Stimulated activated CD8-positive, alpha-beta memory T cell treated with anti-CD3 and anti-CD28 coated beads, Interleukin-4, amount 100 ng/mL, for 1 hour (primary cell): ENCODE measurements at regions not wholly inside any gene's neighbourhood (a gene's known extent, or its start where the extent isn't known, plus 50 kb on each side); places are given as distances from the start of the nearest gene placed in this dataset.
"Not testable (repeated sequence)": the region's sequence is repeated elsewhere in the genome, so short reads cannot be mapped to it uniquely, and the experiment has no call there.

Source experiments
- DNase-seq, 2 donors: peaks; one replicate each; pipeline ENCODE4 v3.0.0-alpha.2; 2020; ENCODE audit warnings: low read depth in 2 of 2, low spot score in 1 of 2

GRCh38 chr17:77634710-77635109, 323.8 kb upstream of the TNRC6C start:
- DNase-seq: no peak

DNA sequence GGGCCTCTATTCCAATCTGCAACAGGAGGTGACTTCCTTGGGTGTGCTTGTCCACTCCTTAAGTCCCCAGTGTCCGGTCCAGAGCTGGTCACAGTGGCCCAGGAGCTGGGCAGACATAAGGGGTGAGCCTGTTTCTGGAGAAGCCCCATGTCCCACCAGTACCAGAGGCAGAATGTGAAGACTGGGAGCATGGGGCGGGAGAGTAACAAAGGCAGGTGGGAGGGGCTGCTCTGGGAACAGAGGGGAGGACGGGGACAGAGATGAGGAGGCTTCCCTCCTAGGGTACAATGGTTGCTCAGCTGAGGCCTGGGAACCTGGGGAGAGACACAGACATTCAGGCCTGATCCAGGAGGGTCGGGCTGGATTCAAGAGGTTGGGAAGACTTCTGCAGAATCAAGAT, 323.3 kb upstream of the TNRC6C start:
- no peak for DNase-seq

DNA sequence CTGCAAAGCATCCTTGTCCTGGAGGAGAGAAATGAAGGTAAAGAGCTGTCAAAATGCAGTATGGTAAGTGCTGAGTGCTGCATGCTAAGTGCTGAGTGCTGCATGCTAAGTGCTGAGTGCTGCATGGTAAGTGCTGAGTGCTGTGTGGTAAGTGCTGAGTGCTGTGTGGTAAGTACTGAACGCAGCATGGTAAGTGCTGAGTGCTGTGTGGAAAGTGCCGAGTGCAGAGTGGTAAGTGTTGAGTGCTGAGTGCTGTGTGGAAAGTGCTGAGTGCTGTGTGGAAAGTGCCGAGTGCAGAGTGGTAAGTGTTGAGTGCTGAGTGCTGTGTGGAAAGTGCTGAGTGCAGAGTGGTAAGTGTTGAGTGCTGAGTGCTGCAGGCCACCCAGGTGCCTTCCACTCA, 322.7 kb upstream of the TNRC6C start:
- not testable (repeated sequence) for DNase-seq

GRCh38 chr17:77636835-77637817, 321.4 kb upstream of the TNRC6C start:
- no peak for DNase-seq

- no peak for DNase-seq
Measured at GRCh38 chr17:77637818-77638575, 320.5 kb upstream of the TNRC6C start.

DNA sequence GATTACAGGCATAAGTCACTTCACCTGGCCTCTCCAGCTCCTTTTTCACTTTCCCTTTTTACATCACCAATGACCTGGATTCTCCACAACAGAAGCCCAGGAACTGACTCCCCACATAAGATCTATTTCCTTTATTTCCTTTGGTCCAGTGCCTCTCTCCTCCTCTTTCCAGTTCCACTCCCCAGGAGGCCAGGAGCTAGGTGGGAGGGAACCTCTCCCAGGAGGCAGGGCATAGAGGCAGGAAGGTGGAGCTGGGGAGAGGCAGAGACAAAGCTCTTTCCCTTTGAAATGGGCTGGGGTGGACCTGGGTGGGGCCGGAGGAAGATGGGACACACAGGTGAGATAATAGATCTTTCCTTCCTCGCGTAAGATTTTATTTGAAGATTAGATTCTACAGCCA, 318.3 kb upstream of the TNRC6C start:
- DNase-seq: no peak

GRCh38 chr17:77640916-77641605, 317.4 kb upstream of the TNRC6C start:
- DNase-seq: no peak

DNA sequence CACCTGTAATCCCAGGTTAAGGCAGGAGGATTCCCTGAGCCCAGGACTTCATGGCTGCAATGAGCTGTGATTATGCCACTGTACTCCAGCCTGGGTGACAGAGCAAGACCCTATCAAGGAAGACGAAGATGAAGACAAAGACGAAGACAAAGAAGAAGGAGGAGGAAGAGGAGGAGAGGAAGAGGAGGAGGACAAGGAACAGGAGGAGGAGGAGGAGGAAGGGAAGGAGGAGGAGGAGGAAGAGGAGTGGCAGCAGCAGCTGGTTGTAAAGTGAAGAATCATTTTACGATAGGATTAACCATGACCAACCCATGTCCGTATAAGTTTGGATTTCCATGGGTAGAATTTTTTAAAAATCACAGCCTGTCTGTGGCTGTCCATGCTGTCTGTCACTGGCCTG, 316.8 kb upstream of the TNRC6C start:
- no peak for DNase-seq

- no peak for DNase-seq
Measured at GRCh38 chr17:77644181-77645071, 314.1 kb upstream of the TNRC6C start.

- peak; percentile 25 to 39 for DNase-seq
Measured at GRCh38 chr17:77645072-77646045, 313.1 kb upstream of the TNRC6C start.

DNA sequence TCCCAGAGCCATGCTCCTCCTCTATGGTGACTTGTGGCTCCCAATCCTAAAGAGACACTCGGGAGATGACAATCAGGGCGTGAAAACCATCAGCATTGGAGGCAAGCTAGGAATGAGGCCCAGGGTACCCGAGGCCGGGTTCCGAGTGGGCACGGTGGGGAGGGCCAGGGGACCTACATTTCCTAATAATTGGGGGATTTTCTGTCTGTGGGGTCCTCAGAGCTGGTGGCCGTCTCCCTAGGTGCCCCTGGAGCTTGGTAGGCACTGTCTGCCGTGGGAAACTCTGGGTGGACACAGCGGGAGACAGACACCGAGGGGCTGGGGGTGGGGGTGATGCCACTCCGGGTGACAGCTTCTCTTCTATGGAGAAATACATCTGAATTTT, 312.5 kb upstream of the TNRC6C start:
- no peak for DNase-seq

DNA sequence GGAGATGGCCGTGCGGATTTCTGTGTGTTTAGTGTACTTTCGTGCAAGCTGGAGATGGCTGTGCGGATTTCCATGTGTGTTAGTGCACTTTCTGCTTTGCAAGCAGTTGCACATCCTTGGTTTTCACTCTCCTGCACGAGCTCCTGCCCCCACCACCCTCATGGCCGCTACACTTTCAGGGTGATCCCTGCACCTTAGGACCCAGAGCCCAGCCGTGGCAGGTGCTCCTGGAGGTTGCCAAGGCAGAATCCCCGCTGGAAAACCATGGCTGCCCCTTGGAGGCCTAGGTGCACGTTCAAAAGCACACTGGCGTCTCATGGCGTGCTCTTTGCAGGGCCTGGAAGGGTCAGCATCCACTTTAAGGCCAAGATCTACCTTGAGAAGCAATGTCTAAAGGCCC, 311.0 kb upstream of the TNRC6C start:
- no peak for DNase-seq

- no peak for DNase-seq
Measured at GRCh38 chr17:77649717-77650211, 308.7 kb upstream of the TNRC6C start.

- no peak for DNase-seq
Measured at GRCh38 chr17:77651988-77652387, 306.5 kb upstream of the TNRC6C start.

DNA sequence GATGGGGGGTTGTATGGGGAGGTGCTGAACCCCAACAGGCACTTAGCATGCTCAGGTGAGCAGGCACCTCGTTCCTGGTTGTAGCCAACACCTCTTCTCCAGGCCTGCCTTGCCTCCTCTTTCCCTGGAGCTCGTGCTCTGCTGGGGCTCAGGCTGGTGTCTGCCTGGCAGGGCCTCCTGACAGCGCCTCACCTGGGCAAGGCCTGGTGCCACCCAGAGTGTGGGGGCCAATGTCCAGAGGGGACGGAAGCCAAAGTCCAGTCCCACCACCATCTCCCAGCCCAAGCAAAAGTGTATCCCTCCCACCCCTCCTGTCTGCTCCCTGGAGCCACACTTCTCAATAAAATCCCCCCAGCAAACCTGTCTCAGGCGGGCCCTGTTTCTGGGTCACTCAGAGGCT, 304.2 kb upstream of the TNRC6C start:
- DNase-seq: no peak

DNA sequence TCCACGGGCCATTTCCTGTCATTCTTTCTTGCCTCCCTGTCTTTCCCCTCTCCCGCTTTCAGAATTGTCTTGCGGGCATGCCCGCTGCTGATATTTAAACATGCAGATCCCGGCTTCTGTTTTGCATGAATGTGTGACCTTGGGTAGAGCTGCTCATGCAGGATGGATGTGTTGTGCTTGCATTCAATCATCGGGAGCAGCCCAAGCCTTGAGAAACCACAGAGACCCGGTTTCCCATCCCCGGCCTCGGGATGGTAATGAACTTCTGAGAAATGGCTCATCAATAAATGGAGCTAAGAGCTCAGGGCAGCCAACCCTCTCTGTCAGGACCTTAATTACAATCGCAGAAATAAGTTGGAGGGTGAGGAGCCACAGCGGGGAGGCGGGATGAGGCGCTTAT, 303.7 kb upstream of the TNRC6C start:
- no peak for DNase-seq

- DNase-seq: no peak
Measured at GRCh38 chr17:77656054-77656453, 302.4 kb upstream of the TNRC6C start.

GRCh38 chr17:77657839-77658238, 300.7 kb upstream of the TNRC6C start:
- no peak for DNase-seq

- no peak for DNase-seq
Measured at GRCh38 chr17:77660524-77660923, 298.0 kb upstream of the TNRC6C start.
